Kidney tubule cell (primary cell): ENCODE measurements at regions not wholly inside any gene's neighbourhood (a gene's known extent, or its start where the extent isn't known, plus 50 kb on each side); places are given as distances from the start of the nearest gene placed in this dataset.

Experiments
- DNase-seq: peaks from one replicate; pipeline ENCODE4 v3.0.0-alpha.2; 2018; ENCODE audit warnings: low spot score

DNA sequence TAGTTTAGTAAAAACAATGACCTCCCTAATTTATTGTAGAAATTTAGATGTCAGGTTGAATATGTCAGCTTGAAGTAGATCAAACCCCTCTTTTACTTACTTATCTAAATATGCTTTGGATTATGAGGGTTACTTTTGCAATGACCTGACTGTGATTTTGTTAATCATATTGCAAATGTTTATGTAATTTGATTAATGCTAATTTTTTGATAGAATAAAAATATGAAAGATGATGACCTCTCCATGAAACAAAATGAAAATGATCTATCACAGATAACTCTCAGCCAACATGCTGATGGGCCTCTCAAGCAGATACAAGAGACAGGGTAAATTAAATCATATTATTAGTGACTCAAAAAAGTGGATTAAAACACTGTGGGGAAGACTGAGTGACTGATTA is 131.0 kb downstream of the CEP57L1 start:
- no peak for DNase-seq

GRCh38 chr6:109225946-109226345 is 130.6 kb downstream of the CEP57L1 start:
- DNase-seq: no peak

- DNase-seq: no peak
Measured at GRCh38 chr6:109224994-109225393, 129.7 kb downstream of the CEP57L1 start.

DNA sequence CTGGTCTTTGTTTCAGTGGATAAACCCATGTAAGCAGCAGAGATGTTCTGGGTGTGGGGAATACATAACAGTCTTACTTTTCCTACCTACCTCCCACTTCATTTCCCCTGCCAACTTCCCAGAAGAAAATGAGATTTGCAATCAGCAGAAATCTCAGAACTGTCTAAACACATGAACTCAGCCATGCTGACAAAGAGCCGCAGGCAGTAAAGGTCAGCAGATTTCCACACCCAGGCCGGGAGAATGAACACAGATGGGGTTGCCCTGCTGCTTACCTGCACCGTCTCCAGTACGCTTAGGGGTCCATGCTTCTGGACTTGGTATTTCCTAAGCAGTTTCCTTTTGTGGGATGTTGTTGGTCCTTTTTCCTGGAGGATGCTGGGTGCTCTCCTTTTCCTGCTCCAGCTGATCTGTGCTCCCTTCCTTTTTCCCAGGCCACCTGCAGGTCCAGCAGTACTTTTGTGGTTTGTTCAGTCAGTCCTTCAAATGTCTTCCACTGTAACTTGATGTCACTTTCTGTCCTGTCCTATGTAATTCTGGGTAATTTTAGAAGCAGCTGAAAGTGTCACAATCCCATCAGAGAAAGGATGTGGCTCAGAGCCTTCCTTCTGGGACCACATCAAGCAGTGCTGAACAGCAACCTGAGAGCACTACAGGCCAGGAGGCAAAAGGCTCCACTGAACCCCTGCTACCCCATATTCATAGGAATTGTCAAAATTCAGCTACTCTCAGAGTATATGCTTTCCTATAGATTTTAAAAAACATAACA is 129.0 kb downstream of the CEP57L1 start:
- DNase-seq: no peak

GRCh38 chr6:109222848-109223247 is 127.5 kb downstream of the CEP57L1 start:
- DNase-seq: no peak

GRCh38 chr6:109221543-109222195 is 126.4 kb downstream of the CEP57L1 start:
- no peak for DNase-seq
